B cell (primary cell): ENCODE measurements at regions not wholly inside any gene's neighbourhood (a gene's known extent, or its start where the extent isn't known, plus 50 kb on each side); places are given as distances from the start of the nearest gene placed in this dataset.

Experiments used
- ATAC-seq: fragments of 200-7000 bp; cut with Tn5 transposase; one replicate; pipeline ENCODE4 v1.10.0; 2021; ENCODE audit warnings: low read depth, mild to moderate bottlenecking, moderate number of reproducible peaks, moderate library complexity
- CTCF ChIA-PET: fragments of 350-600 bp; sonication (Branson Sonifier 250); formaldehyde crosslinking; loops from one replicate; lab custom pipeline; 2021; ENCODE audit warnings: antibody characterized with exemption, inconsistent platforms; lab: Charles Lee
- POLR2A ChIA-PET: fragments of 350-600 bp; sonication (Branson Sonifier 250); formaldehyde crosslinking; loops from one replicate; lab custom pipeline; 2021; ENCODE audit warnings: antibody characterized with exemption; lab: Charles Lee
- DNase-seq: peaks from one replicate; pipeline ENCODE4 v3.0.0; 2013
- H2AFZ ChIP-seq: 2 replicates; pipeline ENCODE4 v1.6.1; 2012; ENCODE audit warnings: mild to moderate bottlenecking, low read depth, low read length; ENCODE audit not compliant: insufficient read depth, poor library complexity, severe bottlenecking
- H3K27ac ChIP-seq, 2 donors: 1 replicate in 1 of 2; 2 replicates in 1 of 2; pipeline ENCODE4 v1.5.1; 2012 to 2013; ENCODE audit warnings: low read length in 2 of 2, mild to moderate bottlenecking in 2 of 2, moderate library complexity in 1 of 2
- H3K27me3 ChIP-seq, 4 experiments: fragments of 200-600 bp in 1 of 4; sonication (generic) in 1 of 4; replicated peaks in 1 of 4; 1 replicate in 2 of 4; 2 replicates in 2 of 4; pipeline versions ENCODE4 v1.6.1 to v1.7.0; 2013 to 2016; ENCODE audit warnings: low read length in 3 of 4, mild to moderate bottlenecking in 2 of 4, mixed read lengths in 1 of 4, moderate library complexity in 1 of 4; ENCODE audit not compliant: insufficient read depth in 4 of 4, control insufficient read depth in 3 of 4; ENCODE audit errors: control extremely low read depth in 1 of 4
- H3K36me3 ChIP-seq, 2 experiments: replicated peaks in 1 of 2; 1 replicate in 1 of 2; 2 replicates in 1 of 2; pipeline versions ENCODE4 v1.6.1 to v1.7.1; 2013; ENCODE audit warnings: low read length in 1 of 2; ENCODE audit not compliant: insufficient read depth in 2 of 2, control insufficient read depth in 1 of 2; ENCODE audit errors: control extremely low read depth in 1 of 2, extremely low read depth in 1 of 2
- H3K4me1 ChIP-seq, 2 donors: fragments of 200-600 bp in 1 of 2; sonication (generic) in 1 of 2; 1 replicate in 1 of 2; 2 replicates in 1 of 2; pipeline versions ENCODE4 v1.5.1 to v1.6.1; 2013 to 2017; ENCODE audit warnings: low read length in 2 of 2; ENCODE audit not compliant: control insufficient read depth in 2 of 2, insufficient read depth in 2 of 2
- H3K4me2 ChIP-seq: replicated peaks from 2 replicates; pipeline ENCODE3; 2012; ENCODE audit warnings: mild to moderate bottlenecking, low read depth, low read length; ENCODE audit not compliant: poor library complexity, severe bottlenecking
- H3K4me3 ChIP-seq, 5 experiments: fragments of 200-600 bp in 1 of 5; sonication (generic) in 1 of 5; 1 replicate in 3 of 5; 2 replicates in 2 of 5; pipeline versions ENCODE4 v1.5.1 to v1.7.0; 2011 to 2016; ENCODE audit warnings: low read length in 4 of 5, mild to moderate bottlenecking in 4 of 5, low read depth in 2 of 5, control low read depth in 1 of 5, moderate library complexity in 1 of 5; ENCODE audit not compliant: insufficient read depth in 1 of 5; ENCODE audit errors: control extremely low read depth in 1 of 5, extremely low read depth in 1 of 5
- H3K79me2 ChIP-seq: fragments of 200-600 bp; sonication (generic); one replicate; pipeline ENCODE4 v1.6.0; 2016; ENCODE audit warnings: low read length; ENCODE audit not compliant: control insufficient read depth, insufficient read depth
- H3K9ac ChIP-seq: fragments of 200-600 bp; sonication (generic); 2 replicates; pipeline ENCODE4 v1.6.1; 2017; ENCODE audit warnings: mild to moderate bottlenecking, low read length, moderate library complexity
- H3K9me3 ChIP-seq, 3 donors: one replicate each; pipeline versions ENCODE4 v1.6.1 to v1.7.1; 2013; ENCODE audit warnings: low read length in 2 of 3; ENCODE audit not compliant: control insufficient read depth in 2 of 3, insufficient read depth in 1 of 3; ENCODE audit errors: control extremely low read depth in 1 of 3
- H4K20me1 ChIP-seq: 2 replicates; pipeline ENCODE4 v1.6.0; 2012; ENCODE audit warnings: mild to moderate bottlenecking, low read length; ENCODE audit not compliant: insufficient read depth, control insufficient read depth, poor library complexity, severe bottlenecking
- H3K27ac Mint-ChIP-seq: one replicate; pipeline ENCODE4 v1.8.0; 2021; ENCODE audit warnings: mixed read lengths
- H3K27me3 Mint-ChIP-seq: one replicate; pipeline ENCODE4 v1.8.0; 2021; ENCODE audit warnings: mixed read lengths
- H3K4me1 Mint-ChIP-seq: one replicate; pipeline ENCODE4 v1.8.0; 2021; ENCODE audit warnings: mixed read lengths
- H3K4me3 Mint-ChIP-seq: one replicate; pipeline ENCODE4 v1.8.0; 2021; ENCODE audit warnings: mixed read lengths
- H3K9me3 Mint-ChIP-seq: one replicate; pipeline ENCODE4 v1.8.0; 2022; ENCODE audit warnings: mixed read lengths; ENCODE audit not compliant: insufficient read depth
- EZH2 ChIP-seq: IDR thresholded peaks from 2 replicates; pipeline ENCODE4 v1.6.1; 2012; ENCODE audit warnings: borderline replicate concordance, low read depth, mild to moderate bottlenecking, moderate library complexity, low read length; ENCODE audit not compliant: insufficient read depth, poor library complexity, severe bottlenecking
- WGBS: methylation state at CpG from one replicate; pipeline ENCODE4 v1.1.5; 2013; ENCODE audit warnings: missing lambda C conversion rate; ENCODE audit not compliant: insufficient coverage; 5-methylcytosine and 5-hydroxymethylcytosine counted together
- intact Hi-C: fragments of 100-400 bp; cut with micrococcal nuclease; formaldehyde crosslinking; loops from one replicate; pipeline ENCODE4 v1.10.0; 2022
- TF ChIP-seq, protein P1 (sequence below): fragments of 200-600 bp; IDR thresholded peaks from one replicate; pipeline ENCODE4 v1.8.0; 2022; ENCODE audit warnings: antibody characterized with exemption, mild to moderate bottlenecking

DNA sequence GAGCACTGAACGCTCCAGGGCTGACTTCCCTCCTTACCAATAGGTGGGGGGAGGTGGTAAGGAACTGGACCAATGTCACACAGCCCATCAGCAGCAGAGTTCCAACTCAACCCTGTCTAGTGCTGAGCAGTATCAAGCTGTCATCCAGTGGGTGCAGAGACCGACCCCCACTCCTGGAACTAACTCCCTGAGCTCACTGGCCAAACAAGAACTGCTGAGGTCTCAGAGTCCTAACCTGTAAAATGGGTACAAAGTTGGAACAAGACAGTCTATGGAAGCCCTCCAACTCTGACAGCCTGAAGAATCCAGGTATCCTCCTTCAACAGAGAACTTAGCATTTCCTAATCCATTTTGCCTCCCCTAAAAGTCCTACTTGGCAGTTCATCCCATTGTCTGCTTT lies 91.1 kb upstream of the CLMN start:
- Mint-ChIP-seq H3K4me1 (no peaks in the 10 kb centered on the region), H3K4me3 (no peak overlapping the region), H3K27ac (no peak overlapping the region), H3K27me3 (no peaks in the 10 kb centered on the region), H3K9me3 (no peaks in the 10 kb centered on the region)
- ChIA-PET POLR2A (no interaction called here), CTCF (no interaction called here)
- Histone ChIP-seq H3K4me2 (no peak overlapping the region), H3K9ac (no peak overlapping the region), H3K4me1 (no peaks in the 10 kb centered on the region), H3K9me3 (no peaks in the 10 kb centered on the region), H3K27me3 (no peaks in the 10 kb centered on the region), H3K79me2 (peaks cover 4% of the 10 kb centered on the region), H3K4me3 (no peak overlapping the region), H3K36me3 (peaks cover 0 to 51% of the 10 kb centered on the region in 2 experiments), H3K27ac (no peak overlapping the region), H2AFZ (no peak overlapping the region), H4K20me1 (no peaks in the 10 kb centered on the region)
- intact Hi-C loops: no loop called here
- whole genome bisulfite sequencing: no CpG with 5 or more reads among the region's 2 CpGs
- DNase-seq (no peak), ATAC-seq (no peak)
- TF ChIP-seq, protein P1, sequence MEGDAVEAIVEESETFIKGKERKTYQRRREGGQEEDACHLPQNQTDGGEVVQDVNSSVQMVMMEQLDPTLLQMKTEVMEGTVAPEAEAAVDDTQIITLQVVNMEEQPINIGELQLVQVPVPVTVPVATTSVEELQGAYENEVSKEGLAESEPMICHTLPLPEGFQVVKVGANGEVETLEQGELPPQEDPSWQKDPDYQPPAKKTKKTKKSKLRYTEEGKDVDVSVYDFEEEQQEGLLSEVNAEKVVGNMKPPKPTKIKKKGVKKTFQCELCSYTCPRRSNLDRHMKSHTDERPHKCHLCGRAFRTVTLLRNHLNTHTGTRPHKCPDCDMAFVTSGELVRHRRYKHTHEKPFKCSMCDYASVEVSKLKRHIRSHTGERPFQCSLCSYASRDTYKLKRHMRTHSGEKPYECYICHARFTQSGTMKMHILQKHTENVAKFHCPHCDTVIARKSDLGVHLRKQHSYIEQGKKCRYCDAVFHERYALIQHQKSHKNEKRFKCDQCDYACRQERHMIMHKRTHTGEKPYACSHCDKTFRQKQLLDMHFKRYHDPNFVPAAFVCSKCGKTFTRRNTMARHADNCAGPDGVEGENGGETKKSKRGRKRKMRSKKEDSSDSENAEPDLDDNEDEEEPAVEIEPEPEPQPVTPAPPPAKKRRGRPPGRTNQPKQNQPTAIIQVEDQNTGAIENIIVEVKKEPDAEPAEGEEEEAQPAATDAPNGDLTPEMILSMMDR: no peak
- no peak for TF ChIP-seq EZH2

DNA sequence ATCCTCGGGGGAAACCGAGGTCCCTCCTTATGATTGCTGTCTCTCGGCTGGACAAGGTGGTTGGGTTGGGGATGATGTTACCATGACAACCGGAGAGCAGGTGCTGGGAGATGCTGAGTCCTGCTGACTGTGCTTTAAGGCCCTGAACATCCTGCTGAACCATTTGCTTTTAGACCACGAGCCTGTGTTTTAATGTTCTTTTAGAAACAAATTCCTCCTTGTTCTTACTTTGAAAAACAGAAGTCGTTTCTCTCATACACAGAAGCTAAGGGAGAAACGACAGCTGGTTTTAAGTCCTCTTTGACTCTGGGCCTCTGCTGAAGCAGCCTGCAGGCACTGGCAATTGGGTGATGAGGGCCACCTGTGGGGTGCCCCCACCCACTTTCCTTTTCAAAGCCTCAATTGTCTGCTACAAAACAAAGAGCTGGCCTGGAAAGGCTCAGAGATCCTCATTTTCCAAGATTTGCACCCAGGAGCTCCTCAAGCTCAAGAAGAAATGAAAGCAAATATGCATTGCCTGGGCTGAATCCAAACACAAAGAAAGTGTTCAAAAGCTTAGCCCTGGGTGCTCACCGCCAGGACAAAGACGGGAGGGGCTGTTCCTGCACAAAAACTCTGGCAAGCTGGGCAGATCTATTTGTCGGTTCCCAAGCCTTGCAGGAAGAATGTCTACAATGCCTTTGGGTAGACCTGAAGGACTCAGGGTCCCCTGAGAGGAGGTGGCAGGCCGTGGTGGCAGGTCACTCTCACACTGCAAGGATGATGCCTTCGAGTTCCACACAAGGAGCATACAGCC lies 90.0 kb upstream of the CLMN start:
- no peak overlapping the region for H3K9ac ChIP-seq
- peaks cover 2% of the 10 kb centered on the region for H3K4me1 Mint-ChIP-seq
- no peaks in the 10 kb centered on the region for H3K9me3 ChIP-seq
- H2AFZ ChIP-seq: no peak overlapping the region
- no peaks in the 10 kb centered on the region for H3K27me3 Mint-ChIP-seq
- no peaks in the 10 kb centered on the region for H3K27me3 ChIP-seq
- WGBS: 97% methylated on average over 10 of the region's 12 CpGs
- DNase-seq (no peak), ATAC-seq (no peak)
- peaks cover 4% of the 10 kb centered on the region for H3K79me2 ChIP-seq
- no peaks in the 10 kb centered on the region for H3K9me3 Mint-ChIP-seq
- H4K20me1 ChIP-seq: no peaks in the 10 kb centered on the region
- no peak overlapping the region for H3K27ac Mint-ChIP-seq
- H3K4me3 Mint-ChIP-seq: no peak overlapping the region
- no peaks in the 10 kb centered on the region for H3K4me1 ChIP-seq
- H3K4me2 ChIP-seq: no peak overlapping the region
- H3K4me3 ChIP-seq: no peak overlapping the region
- H3K36me3 ChIP-seq: peaks cover 0 to 45% of the 10 kb centered on the region in 2 experiments
- TF ChIP-seq, protein P1: no peak
- TF ChIP-seq EZH2: no peak
- intact Hi-C loops: no loop called here
- CTCF ChIA-PET: no interaction called here
- POLR2A ChIA-PET: no interaction called here
- H3K27ac ChIP-seq: no peak overlapping the region
